ENCODE measurements at regions not wholly inside any gene's neighbourhood (a gene's known extent, or its start where the extent isn't known, plus 50 kb on each side); places are given as distances from the start of the nearest gene placed in this dataset.

GRCh38 chr22:48644108-48644507 is 1183.6 kb downstream of the BRD1 start:
- in situ Hi-C loops (cut with HindIII; ENCODE audit: low sequenced_read_pairs): no loop called here
- TF ChIP-seq CTCF (IDR thresholded peaks at IDR 0.05; ENCODE audit: low read depth, low read length, missing control alignments): no peak
- DNase-seq (ENCODE audit: low read depth): no peak

GRCh38 chr22:48643066-48643731 is 1184.5 kb downstream of the BRD1 start:
- in situ Hi-C loops (cut with HindIII; ENCODE audit: low sequenced_read_pairs): no loop called here
- H3K4me3 ChIP-seq (ENCODE audit: low read depth, low read length): no peak overlapping the region
- no peak for TF ChIP-seq CTCF (IDR thresholded peaks at IDR 0.05; ENCODE audit: low read depth, low read length, missing control alignments)
- DNase-seq (ENCODE audit: low read depth): no peak

More at GRCh38 chr22:48644108-48644507, 1183.6 kb downstream of the BRD1 start:
- H3K4me3 ChIP-seq (ENCODE audit: low read depth, low read length): no peak overlapping the region

- no peak for DNase-seq (ENCODE audit: low read depth)
- TF ChIP-seq CTCF (IDR thresholded peaks at IDR 0.05; ENCODE audit: low read depth, low read length, missing control alignments): no peak
- in situ Hi-C loops (cut with HindIII; ENCODE audit: low sequenced_read_pairs): no loop called here
- no peak overlapping the region for H3K4me3 ChIP-seq (ENCODE audit: low read depth, low read length)
Observed at GRCh38 chr22:48642550-48642949, 1185.1 kb downstream of the BRD1 start.

DNA sequence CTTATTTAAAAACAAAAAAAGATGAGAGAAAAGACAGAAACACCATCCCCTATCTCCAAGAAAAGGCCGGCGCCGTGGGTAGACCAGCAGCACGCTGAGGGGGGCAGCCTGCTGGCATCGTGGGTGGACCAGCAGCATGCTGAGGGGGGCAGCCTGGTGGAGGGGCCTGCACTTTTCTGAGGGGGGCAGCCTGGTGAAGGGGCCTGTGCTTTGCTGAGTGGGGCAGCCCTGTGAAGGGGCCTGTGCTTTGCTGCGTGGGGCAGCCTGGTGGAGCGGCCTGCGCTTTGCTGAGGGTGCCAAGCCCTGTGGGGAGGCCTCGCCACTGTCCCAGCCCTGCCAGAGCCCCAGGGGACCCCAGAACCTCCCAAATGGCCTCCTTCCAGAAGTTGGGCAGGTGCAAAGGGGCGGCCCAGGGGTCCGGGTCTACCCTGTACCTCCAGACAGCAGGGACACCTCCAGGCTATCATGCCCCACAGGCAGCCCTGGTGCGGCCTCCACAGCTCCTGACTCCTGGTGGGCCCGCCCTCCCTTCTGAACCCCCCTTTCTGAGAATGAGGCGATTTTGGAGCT is 1185.7 kb downstream of the BRD1 start:
- no peak for DNase-seq (ENCODE audit: low read depth)
- in situ Hi-C loops (cut with HindIII; ENCODE audit: low sequenced_read_pairs): no loop called here
- TF ChIP-seq CTCF (IDR thresholded peaks at IDR 0.05; ENCODE audit: low read depth, low read length, missing control alignments): no peak
- H3K4me3 ChIP-seq (ENCODE audit: low read depth, low read length): no peak overlapping the region

GRCh38 chr22:48640890-48641841 is 1186.5 kb downstream of the BRD1 start:
- no peak overlapping the region for H3K4me3 ChIP-seq (ENCODE audit: low read depth, low read length)
- in situ Hi-C loops (cut with HindIII; ENCODE audit: low sequenced_read_pairs): no loop called here
- no peak for DNase-seq (ENCODE audit: low read depth)
- no peak for TF ChIP-seq CTCF (IDR thresholded peaks at IDR 0.05; ENCODE audit: low read depth, low read length, missing control alignments)

DNA sequence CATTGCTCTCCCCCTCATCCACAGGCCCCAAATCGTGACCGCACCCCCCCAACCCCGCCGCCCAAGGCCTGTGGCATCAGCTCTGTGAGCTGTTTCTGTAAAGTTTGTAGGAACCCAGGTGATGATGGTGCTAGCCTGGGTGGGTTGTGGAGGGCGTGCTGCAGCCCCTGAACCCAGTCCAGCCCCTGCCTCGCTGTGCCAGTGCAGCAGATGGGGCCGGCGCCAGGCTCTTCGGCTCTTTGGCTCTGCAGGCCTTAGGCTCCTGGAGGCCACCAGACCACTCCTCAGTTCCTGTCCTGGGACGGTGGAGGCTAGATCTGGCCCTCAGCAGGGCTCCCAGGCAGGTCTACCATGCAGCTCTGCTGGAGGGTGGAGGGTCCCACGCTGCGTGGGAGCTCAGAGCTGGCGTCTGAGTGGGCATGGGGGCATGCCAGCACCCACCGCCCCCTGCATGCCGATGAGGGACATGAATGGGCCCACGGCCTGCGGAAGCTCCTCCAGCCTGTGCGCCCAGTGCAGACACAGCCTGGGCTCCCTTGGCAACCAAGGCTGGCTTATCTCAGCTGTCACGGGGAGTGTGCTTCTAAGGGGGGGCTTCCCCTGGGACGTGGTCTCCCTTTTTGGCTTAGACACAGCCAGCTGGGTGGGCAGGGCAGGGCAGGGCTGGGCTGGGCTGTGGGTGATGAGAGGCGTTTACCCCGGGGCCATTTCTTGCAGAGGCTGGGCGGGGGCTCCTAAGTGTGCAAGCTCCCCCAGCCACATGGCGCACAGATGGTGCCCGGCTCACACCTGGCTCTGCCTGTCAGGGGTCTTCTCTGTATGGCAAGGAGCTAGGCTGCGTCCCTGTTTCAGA is 1187.6 kb downstream of the BRD1 start:
- in situ Hi-C loops (cut with HindIII; ENCODE audit: low sequenced_read_pairs): no loop called here
- H3K4me3 ChIP-seq (ENCODE audit: low read depth, low read length): no peak overlapping the region
- TF ChIP-seq CTCF (IDR thresholded peaks at IDR 0.05; ENCODE audit: low read depth, low read length, missing control alignments): no peak
- no peak for DNase-seq (ENCODE audit: low read depth)
